ENCODE measurements at regions not wholly inside any gene's neighbourhood (a gene's known extent, or its start where the extent isn't known, plus 50 kb on each side); places are given as distances from the start of the nearest gene placed in this dataset.

DNA sequence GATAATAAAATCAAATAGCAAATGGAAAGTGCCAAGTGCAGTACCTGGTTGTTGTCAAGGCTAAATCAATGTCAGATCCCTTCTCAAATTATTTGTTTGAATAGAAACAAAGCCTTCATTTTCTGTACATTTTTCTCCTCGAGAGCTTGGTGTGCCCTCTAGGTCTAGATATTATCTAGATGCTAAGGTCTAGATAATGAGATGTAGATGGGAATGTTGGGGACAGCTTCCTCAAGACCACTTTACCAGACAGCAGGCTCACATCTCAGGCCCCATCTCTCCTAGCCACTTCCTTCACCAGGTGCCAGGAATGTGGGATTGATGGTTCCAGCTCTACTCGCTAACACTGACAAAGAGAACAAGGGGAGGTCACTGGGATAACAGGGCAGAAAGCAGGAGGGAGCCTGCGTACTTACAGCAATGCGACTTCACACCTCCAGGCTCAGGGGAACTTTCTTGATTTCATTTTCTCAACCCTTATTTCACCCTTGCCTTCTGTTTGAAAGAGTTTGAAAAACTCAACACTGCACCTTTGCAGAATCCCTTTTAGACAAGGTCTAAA is 451.4 kb upstream of the VSTM2A start:
- TF ChIP-seq CTCF (IDR thresholded peaks at IDR 0.05; ENCODE audit: low read length) = no peak
- no peak for TF ChIP-seq EZH2 (IDR thresholded peaks at IDR 0.05; ENCODE audit: borderline replicate concordance, low read length)

GRCh38 chr7:54091322-54091721 is 450.9 kb upstream of the VSTM2A start:
- Histone ChIP-seq H3K9ac (ENCODE audit: low read length) (no peak overlapping the region), H3K27me3 (ENCODE audit: insufficient read depth, low read length) (no peaks in the 10 kb centered on the region), H3K9me3 (ENCODE audit: low read length) (no peaks in the 10 kb centered on the region), H3F3A (ENCODE audit: insufficient read depth, low read length) (no peaks in the 10 kb centered on the region), H3K9me2 (ENCODE audit: low read depth, low read length) (no peaks in the 10 kb centered on the region), H3K36me3 (ENCODE audit: insufficient read depth, low read length) (no peaks in the 10 kb centered on the region), H3K4me1 (ENCODE audit: insufficient read depth, low read length, severe bottlenecking) (no peaks in the 10 kb centered on the region), H4K20me1 (ENCODE audit: insufficient read depth, low read length) (no peaks in the 10 kb centered on the region), H3K4me3 (ENCODE audit: low read depth, low read length, poor library complexity, severe bottlenecking) (no peak overlapping the region), H3K27ac (ENCODE audit: low read depth, low read length, poor library complexity, severe bottlenecking) (no peak overlapping the region), H3K4me2 (ENCODE audit: low read length) (no peak overlapping the region), H3K79me2 (ENCODE audit: insufficient read depth, low read length) (no peaks in the 10 kb centered on the region), H2AFZ (ENCODE audit: low read length) (no peak overlapping the region)
- TF ChIP-seq CTCF (IDR thresholded peaks at IDR 0.05; ENCODE audit: low read length) (no peak), EZH2 (IDR thresholded peaks at IDR 0.05; ENCODE audit: borderline replicate concordance, low read length) (no peak)

More for the DNA sequence above, 451.4 kb upstream of the VSTM2A start:
- Histone ChIP-seq H3K9ac (ENCODE audit: low read length) (no peak overlapping the region), H3F3A (ENCODE audit: insufficient read depth, low read length) (no peaks in the 10 kb centered on the region), H3K79me2 (ENCODE audit: insufficient read depth, low read length) (no peaks in the 10 kb centered on the region), H3K27ac (ENCODE audit: low read depth, low read length, poor library complexity, severe bottlenecking) (no peak overlapping the region), H4K20me1 (ENCODE audit: insufficient read depth, low read length) (no peaks in the 10 kb centered on the region), H3K4me1 (ENCODE audit: insufficient read depth, low read length, severe bottlenecking) (no peaks in the 10 kb centered on the region), H3K4me3 (ENCODE audit: low read depth, low read length, poor library complexity, severe bottlenecking) (no peak overlapping the region), H2AFZ (ENCODE audit: low read length) (no peak overlapping the region), H3K9me2 (ENCODE audit: low read depth, low read length) (no peaks in the 10 kb centered on the region), H3K36me3 (ENCODE audit: insufficient read depth, low read length) (no peaks in the 10 kb centered on the region), H3K4me2 (ENCODE audit: low read length) (no peak overlapping the region), H3K9me3 (ENCODE audit: low read length) (no peaks in the 10 kb centered on the region), H3K27me3 (ENCODE audit: insufficient read depth, low read length) (no peaks in the 10 kb centered on the region)

GRCh38 chr7:54097886-54098285 is 444.3 kb upstream of the VSTM2A start:
- no peaks in the 10 kb centered on the region for H3K9me3 ChIP-seq (ENCODE audit: low read length)
- no peak overlapping the region for H2AFZ ChIP-seq (ENCODE audit: low read length)
- no peaks in the 10 kb centered on the region for H4K20me1 ChIP-seq (ENCODE audit: insufficient read depth, low read length)
- no peaks in the 10 kb centered on the region for H3K9me2 ChIP-seq (ENCODE audit: low read depth, low read length)
- H3K36me3 ChIP-seq (ENCODE audit: insufficient read depth, low read length) = no peaks in the 10 kb centered on the region
- H3K4me1 ChIP-seq (ENCODE audit: insufficient read depth, low read length, severe bottlenecking) = no peaks in the 10 kb centered on the region
- TF ChIP-seq CTCF (IDR thresholded peaks at IDR 0.05; ENCODE audit: low read length) = no peak
- TF ChIP-seq EZH2 (IDR thresholded peaks at IDR 0.05; ENCODE audit: borderline replicate concordance, low read length) = no peak
- no peak overlapping the region for H3K4me3 ChIP-seq (ENCODE audit: low read depth, low read length, poor library complexity, severe bottlenecking)
- H3K4me2 ChIP-seq (ENCODE audit: low read length) = no peak overlapping the region
- no peak overlapping the region for H3K27ac ChIP-seq (ENCODE audit: low read depth, low read length, poor library complexity, severe bottlenecking)
- H3F3A ChIP-seq (ENCODE audit: insufficient read depth, low read length) = no peaks in the 10 kb centered on the region
- H3K9ac ChIP-seq (ENCODE audit: low read length) = no peak overlapping the region
- no peaks in the 10 kb centered on the region for H3K27me3 ChIP-seq (ENCODE audit: insufficient read depth, low read length)
- H3K79me2 ChIP-seq (ENCODE audit: insufficient read depth, low read length) = no peaks in the 10 kb centered on the region
